GM19324 (cell line): ENCODE measurements at regions not wholly inside any gene's neighbourhood (a gene's known extent, or its start where the extent isn't known, plus 50 kb on each side); places are given as distances from the start of the nearest gene placed in this dataset.

Experiments used
- ATAC-seq: cut with Tn5 transposase; IDR thresholded peaks from one replicate; pipeline ENCODE4 v1.9.1; 2021; ENCODE audit warnings: mild to moderate bottlenecking, moderate library complexity; ENCODE audit not compliant: unreplicated experiment, low FRiP score

DNA sequence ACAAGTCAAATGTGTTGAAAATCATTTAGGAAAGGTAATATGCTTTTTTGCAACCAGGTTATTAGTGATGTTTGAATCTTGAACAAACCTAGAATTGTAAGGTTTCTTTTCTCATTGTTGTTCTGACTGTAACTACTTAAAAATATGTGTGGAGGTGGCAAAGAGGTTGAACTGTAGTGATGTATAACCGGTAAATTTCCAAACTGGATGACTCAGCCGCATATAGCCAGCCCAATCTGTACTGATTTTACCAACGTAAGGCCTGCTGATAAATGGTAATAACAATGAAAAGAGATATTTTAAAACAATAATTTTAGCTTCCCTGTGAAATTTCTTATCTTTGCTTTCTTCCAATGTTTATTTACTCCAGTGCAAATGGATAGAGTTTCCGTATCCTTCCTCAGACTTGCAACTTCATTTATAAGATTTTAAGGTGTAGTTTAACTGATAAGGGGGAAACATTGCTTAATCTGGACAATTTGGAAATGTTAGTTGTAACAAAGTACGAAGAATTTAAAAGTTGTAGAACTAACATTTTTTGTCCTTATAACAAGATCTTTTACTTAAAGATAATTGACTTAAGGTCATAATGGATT lies 1170.4 kb upstream of the ZEB2 start:
- ATAC-seq: no peak

DNA sequence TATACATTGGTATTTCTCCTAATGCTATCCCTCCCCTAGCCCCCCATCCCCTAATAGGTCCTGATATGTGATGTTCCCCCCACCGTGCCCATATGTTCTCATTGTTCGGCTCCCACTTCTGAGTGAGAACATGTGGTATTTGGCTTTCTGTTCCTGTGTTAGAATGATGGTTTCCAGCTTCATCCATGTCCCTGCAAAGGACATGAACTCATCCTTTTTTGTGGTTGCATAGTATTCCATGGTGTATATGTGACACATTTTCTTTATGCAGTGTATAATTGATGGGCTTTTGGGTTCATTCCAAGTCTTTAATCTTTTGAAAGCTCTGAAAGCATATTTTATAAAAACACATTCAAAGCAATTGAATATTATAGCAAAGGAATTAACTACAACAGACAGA lies 1169.4 kb upstream of the ZEB2 start:
- ATAC-seq: no peak

DNA sequence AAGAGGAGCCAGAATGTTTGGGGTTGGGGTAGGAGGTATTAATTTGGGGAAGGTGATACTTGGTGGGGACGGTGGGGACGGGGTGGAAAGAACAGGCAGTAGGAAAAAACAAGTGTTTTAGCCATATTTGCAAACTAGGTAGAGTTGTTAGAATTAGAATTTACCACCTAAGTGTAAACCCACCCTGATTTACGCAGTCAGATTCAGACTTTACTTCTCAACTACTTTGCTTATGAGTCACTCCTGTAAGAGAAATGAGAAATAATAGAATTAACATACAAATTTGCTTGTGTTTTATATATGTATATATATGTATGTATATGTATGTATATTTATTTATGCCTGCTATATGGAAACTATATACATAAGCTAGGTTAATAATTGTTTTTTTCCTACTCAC lies 1168.2 kb upstream of the ZEB2 start:
- ATAC-seq: no peak

- no peak for ATAC-seq
These were observed 1167.7 kb upstream of the ZEB2 start for GRCh38 chr2:145687442-145688134.

DNA sequence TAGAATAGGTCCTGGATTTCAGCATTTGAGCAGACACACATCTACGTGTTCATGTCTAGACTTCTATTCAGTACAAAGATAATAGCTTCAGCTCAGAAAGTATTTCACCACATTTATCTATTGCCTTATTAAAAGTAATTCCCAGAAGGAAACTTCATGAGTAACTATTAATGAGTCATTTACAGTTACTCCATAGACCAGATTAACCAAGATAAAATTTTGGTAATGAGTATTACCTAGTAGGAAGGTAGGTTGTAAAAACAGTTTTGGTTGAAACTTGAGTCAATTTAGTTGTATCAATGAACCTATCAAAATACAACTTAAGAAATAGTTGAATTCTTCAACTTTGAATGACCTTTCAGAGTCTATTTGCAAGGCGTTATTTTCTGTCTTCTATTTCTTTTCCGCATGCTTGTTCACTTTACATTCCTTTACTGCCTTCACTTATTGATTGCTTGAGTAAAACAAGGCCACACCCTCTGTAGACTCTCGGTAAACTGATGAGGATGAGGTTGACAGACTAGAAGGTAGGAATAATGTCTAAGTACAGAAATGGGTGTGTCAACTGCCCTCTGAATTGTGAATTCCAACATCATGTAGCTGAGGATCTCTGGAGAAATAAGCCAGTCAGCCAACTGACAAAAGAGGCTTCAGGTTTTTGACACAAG lies 1165.6 kb upstream of the ZEB2 start:
- ATAC-seq: no peak

- no peak for ATAC-seq
These were observed 1162.7 kb upstream of the ZEB2 start for GRCh38 chr2:145682546-145683157.

- no peak for ATAC-seq
These were observed 1160.4 kb upstream of the ZEB2 start for GRCh38 chr2:145680276-145680675.

DNA sequence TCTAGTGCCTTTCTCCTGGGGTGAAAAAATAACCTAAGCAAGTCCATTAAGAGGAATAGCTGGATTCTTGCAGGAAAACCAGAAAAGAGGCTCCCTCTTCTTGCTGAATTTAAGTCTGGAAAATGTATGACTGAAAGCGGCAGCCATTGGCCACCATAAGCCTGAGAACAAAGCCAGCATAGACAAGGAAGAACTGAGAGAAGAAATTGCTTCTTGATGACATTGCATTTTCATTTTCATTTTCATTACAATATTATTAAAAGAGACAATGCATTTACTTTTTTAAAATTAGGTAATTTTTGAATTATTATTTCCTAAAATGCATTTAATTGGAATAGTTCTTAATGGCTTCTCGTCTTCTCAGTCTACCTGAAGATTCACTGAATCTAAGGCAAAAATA lies 1157.5 kb upstream of the ZEB2 start:
- ATAC-seq: no peak

- no peak for ATAC-seq
These were observed 1154.8 kb upstream of the ZEB2 start for GRCh38 chr2:145674705-145675104.

DNA sequence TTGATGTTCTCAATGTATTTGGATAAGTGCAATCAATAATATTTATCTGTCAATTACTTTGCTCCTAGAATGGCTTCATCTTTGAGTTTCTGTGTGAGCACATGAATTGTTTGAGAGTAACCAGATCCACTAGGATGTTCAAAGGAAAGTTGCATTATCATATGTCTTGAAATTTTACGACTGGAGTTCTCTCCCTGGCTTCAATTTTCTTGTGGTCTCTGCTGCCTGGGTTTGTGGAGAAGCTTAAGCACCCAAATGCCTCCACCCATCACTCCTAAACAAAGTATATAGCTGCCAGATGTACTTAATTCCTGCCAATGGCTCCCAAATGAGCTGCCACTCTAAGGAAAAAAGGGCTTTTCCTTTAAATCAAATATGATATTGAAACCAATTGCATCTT lies 1149.4 kb upstream of the ZEB2 start:
- no peak for ATAC-seq

- no peak for ATAC-seq
These were observed 1146.6 kb upstream of the ZEB2 start for GRCh38 chr2:145666552-145666951.

- no peak for ATAC-seq
These were observed 1137.3 kb upstream of the ZEB2 start for GRCh38 chr2:145657265-145657664.

GRCh38 chr2:145655165-145655765 lies 1135.3 kb upstream of the ZEB2 start:
- no peak for ATAC-seq

DNA sequence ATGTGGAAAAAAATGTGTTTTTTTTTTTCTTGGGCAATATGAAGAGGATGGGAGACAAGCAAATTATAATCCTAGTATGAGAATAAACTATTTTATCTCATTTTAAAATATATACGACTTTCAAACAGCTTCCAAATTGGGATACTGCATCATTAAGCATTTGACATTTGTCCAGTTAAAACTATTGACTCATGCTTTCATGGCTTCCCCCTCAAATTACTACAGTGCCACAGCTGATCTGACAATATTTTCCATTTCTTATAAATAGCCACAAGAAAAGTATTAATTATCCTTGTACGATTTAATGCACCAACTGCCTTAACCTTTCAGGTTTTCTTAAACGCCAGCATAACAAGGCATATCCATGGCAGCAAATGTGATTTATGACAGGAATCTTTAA lies 1134.8 kb upstream of the ZEB2 start:
- no peak for ATAC-seq

DNA sequence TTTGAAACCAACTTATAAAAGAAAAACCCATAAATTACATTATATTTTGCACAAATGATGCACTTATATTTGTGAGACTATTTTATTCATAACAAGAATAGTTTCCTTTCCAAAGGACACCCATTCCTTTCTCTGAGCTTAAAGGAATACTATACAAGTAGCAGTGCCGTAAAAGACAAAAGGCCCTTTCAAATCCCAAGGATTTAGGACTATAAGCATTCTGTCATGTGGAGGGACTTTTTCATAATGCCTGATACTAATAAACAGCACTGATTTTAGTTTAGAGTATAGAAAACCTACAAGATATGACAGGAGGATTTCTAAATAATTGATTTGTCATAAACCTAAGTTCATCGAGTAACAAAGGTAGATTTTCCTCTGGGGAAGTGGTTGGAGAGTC lies 1134.2 kb upstream of the ZEB2 start:
- ATAC-seq: no peak

DNA sequence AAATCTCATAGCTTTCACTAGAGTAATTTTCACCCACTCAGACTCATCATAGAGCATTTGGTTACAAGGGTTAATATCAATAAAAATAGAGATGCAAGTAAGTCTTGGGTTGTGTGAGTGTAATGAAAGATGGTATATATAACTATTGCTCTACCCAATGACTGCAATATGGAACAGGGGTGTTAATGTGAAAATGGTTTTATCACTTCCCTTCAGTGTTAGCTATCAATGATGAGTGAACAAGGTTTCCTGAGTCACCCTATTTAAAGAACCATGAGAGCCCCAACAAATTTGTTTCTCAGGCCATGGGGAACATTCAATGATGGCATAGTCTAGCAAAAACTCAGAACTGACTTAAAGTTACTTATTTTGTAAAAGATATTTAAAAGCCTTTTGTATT lies 1133.6 kb upstream of the ZEB2 start:
- ATAC-seq: no peak

DNA sequence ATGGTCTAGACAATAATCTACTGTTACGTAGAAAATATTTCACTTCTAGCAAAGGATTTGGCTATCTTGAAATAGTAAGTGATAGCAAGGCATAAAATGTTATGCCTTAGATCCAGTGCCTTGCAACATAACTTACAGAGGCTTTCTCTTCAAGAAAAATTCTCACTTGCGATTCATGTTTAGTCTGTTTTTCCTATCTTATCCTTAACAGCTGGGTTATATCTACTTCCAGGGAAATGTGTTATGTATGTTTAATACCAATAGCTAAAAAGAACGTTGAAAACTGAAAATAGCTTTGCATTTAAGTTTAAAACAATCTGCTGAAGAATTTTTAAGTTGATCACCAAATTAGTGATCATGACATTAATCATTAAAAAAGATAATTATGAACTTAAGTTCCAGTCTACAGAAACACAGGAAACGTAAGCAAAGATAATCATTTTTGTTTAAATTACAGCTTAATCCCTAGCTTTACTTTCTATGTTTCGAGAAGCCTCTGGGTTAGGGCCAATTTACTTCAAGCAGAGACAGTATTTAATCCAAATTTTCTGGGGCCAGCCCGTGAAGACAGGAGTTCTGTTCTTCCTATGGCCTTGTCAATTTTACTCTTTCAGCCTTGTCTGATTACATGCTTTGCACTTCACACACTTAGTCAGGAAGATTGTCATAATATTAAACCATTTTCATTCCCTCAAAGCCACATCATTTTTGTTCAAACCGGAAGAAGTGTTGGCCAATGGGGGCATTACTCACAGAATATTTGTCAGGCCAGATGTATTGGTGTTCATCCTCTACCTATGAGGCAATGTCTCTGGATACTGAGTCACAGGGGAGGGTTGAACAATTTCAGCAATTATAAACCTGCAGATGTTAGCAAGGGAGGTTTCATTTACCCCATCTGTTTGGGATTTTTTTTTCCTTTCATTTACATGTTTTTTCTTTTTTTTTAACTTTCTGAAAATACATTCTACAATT lies 1132.9 kb upstream of the ZEB2 start:
- ATAC-seq: no peak

DNA sequence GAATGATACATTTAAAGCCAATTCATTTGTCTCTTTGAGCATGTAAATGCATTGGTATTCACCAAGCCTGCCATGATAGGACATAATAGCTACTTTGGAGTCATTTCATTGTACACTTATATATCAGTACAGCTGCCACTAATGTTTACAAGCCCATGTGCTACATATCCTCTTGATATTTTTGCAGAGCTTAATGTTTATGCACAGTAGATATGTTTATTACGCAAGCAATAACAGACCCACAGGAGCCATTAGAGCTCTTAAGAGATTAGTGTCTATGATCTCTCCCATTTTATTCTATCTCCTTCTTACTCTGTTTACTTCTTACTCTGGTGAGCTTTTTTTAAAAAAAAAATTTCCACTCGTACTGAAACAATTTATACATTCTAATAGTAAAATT lies 1132.1 kb upstream of the ZEB2 start:
- no peak for ATAC-seq

GRCh38 chr2:145650226-145650625 lies 1130.3 kb upstream of the ZEB2 start:
- no peak for ATAC-seq

DNA sequence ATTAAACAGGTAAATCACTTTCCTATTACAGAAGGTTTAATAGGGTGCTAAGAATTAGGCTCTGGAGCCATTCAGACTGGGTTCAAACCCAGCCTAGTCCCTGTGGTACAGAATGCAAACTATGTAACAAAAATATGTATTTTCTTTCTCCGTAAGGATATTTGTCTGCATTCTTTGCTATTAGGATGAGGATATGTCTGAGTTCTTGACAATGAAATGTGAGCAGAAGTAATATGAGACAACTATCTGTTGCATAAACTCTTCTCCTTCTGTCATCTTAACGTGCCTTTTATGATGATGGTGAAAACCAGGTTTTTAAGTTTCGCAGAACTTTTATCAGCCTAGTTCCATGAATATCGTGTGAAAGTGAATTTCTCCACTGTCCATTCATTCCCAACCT lies 1129.1 kb upstream of the ZEB2 start:
- no peak for ATAC-seq
